DND-41 (cell line): ENCODE measurements at regions not wholly inside any gene's neighbourhood (a gene's known extent, or its start where the extent isn't known, plus 50 kb on each side); places are given as distances from the start of the nearest gene placed in this dataset.

Source experiments
- CTCF ChIP-seq: IDR thresholded peaks from 2 replicates; pipeline ENCODE4 v1.5.1; 2012; ENCODE audit warnings: borderline replicate concordance, low read length, moderate library complexity, mild to moderate bottlenecking; ENCODE audit not compliant: poor library complexity, severe bottlenecking; ENCODE audit errors: extremely low read depth
- EZH2 ChIP-seq: IDR thresholded peaks from 3 replicates; pipeline ENCODE4 v1.6.1; 2012; ENCODE audit warnings: borderline replicate concordance, low read depth, mild to moderate bottlenecking, moderate library complexity, low read length, inconsistent platforms; ENCODE audit not compliant: severe bottlenecking

- TF ChIP-seq EZH2, result no peak
- TF ChIP-seq CTCF, result no peak
Measured at GRCh38 chr1:166383137-166383536, 216.3 kb upstream of the FAM78B start.
